ENCODE measurements at regions not wholly inside any gene's neighbourhood (a gene's known extent, or its start where the extent isn't known, plus 50 kb on each side); places are given as distances from the start of the nearest gene placed in this dataset.

DNA sequence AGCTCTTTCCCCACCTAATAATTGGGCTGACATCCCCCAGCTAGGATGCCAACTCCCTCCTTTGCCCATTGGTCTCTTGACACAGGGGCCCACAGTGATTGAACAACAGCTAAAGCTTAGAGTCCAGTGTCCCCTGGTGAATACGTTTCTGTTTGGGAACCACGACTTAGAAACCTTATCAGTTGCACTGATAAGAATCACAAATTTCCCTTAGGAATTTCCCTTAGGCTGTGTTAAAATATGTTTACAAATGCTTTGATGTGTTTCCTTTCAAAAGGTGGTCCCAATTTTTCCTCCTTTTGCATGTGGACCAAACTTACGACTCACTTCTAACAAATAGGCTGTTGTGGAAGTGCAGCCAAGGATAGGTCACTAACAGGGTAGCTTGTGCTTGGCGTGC lies 126.0 kb upstream of the INHBA start:
- DNase-seq = no peak
- no peak overlapping the region for H3K4me3 ChIP-seq (ENCODE audit: insufficient read depth, low read depth, low read length)
- no peaks in the 10 kb centered on the region for H3K27me3 ChIP-seq (ENCODE audit: control insufficient read depth, insufficient read depth, low read length)
- H3K36me3 ChIP-seq (replicated peaks; ENCODE audit: control insufficient read depth, insufficient read depth, low read length) = no peaks in the 10 kb centered on the region

DNA sequence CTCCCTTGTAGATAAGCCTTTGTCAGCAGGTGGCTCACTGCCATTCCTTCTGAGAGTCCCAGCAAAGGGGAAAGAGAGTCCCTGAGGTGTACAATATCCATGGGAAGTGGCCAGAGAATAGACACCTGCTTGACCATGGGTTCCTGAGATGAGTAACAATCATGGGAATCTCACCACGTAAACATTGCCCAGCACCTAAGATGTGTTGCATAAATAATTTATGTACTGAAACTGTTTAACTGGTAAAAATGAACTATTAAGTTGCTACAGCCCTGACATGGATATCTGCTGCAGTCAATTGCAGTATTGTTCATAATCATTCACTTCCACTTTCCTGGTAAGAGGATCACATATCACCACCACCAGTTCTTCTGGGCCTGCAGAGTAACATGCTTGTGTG lies 123.8 kb upstream of the INHBA start:
- DNase-seq = no peak
- no peak overlapping the region for H3K4me3 ChIP-seq (ENCODE audit: insufficient read depth, low read depth, low read length)
- no peaks in the 10 kb centered on the region for H3K27me3 ChIP-seq (ENCODE audit: control insufficient read depth, insufficient read depth, low read length)
- no peaks in the 10 kb centered on the region for H3K36me3 ChIP-seq (replicated peaks; ENCODE audit: control insufficient read depth, insufficient read depth, low read length)

DNA sequence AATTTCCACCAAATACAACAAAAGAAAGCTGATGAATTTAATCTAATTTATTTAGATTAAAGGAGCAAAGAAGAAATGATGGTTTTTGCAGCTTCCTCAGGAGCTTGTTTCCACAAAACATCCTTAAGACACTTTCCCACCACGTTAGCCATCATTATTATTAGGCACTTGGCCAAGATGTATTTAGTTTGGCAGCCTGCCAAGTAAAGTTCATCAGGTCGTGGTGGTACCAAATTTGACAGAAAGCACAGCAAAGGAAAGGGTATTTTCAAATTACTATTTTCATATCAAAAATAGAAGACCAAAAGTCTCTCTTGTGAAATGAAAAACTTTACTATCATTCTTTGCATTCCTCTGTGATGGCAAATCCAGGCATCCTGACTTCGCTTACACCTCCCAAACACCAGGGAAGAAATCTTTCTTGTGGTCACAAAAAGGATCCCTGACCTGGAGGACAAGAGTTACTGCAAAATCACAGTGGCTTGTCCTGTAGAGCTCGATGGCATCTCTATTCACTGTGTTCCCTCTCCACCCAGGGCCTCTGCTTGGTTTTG lies 123.1 kb upstream of the INHBA start:
- Histone ChIP-seq H3K36me3 (replicated peaks; ENCODE audit: control insufficient read depth, insufficient read depth, low read length) (no peaks in the 10 kb centered on the region), H3K27me3 (ENCODE audit: control insufficient read depth, insufficient read depth, low read length) (no peaks in the 10 kb centered on the region), H3K4me3 (ENCODE audit: insufficient read depth, low read depth, low read length) (no peak overlapping the region)
- no peak for DNase-seq

DNA sequence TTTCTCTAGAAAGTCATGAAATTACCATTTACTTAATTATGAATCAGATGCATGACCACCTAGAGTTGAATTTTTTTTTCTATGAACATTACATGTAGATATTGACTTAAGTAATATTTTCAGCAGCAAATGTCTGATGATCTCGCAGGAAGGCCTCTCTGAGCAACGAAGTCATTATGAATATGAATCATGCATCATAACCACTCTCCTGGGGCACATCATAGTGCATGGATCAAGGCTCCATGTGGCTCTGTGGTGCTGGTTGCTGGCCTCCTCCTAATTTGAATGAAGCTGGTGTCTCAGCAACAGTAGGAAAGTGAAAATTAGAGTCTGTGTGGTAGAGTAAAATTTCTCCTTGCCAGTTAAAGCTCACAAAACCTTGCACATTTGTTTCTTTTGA lies 121.4 kb upstream of the INHBA start:
- Histone ChIP-seq H3K27me3 (ENCODE audit: control insufficient read depth, insufficient read depth, low read length) (no peaks in the 10 kb centered on the region), H3K4me3 (ENCODE audit: insufficient read depth, low read depth, low read length) (no peak overlapping the region)

DNA sequence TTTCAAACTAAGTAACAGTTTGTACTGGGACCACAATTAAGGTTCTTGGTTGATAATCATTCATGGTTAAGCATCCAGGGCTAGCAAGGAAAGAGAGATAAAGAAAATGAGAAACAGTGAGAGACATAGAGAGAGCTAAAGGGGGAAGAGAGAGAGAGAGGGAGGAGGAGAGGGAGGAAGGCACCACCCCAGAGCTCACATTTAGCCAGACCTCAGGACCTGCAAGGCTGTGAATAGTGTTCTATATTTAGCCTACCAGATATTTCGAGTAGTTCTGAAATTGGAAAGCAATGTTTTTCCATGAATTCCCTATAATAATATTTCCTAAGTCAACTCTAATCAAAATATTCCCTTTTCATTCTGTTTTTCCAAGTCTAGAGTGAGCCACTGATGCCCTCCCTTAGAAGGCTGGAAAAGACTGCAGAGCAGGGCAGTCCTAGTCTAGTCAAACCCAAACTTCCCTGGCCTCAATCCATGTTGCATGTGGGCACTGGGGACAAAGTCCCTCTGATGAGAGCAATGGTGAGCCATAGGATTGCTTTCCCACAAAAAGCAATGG lies 119.4 kb upstream of the INHBA start:
- Histone ChIP-seq H3K36me3 (replicated peaks; ENCODE audit: control insufficient read depth, insufficient read depth, low read length) (no peaks in the 10 kb centered on the region), H3K4me3 (ENCODE audit: insufficient read depth, low read depth, low read length) (no peak overlapping the region), H3K27me3 (ENCODE audit: control insufficient read depth, insufficient read depth, low read length) (no peaks in the 10 kb centered on the region)
- no peak for DNase-seq

More for the DNA sequence above, 121.4 kb upstream of the INHBA start:
- no peak for DNase-seq
- no peaks in the 10 kb centered on the region for H3K36me3 ChIP-seq (replicated peaks; ENCODE audit: control insufficient read depth, insufficient read depth, low read length)

DNA sequence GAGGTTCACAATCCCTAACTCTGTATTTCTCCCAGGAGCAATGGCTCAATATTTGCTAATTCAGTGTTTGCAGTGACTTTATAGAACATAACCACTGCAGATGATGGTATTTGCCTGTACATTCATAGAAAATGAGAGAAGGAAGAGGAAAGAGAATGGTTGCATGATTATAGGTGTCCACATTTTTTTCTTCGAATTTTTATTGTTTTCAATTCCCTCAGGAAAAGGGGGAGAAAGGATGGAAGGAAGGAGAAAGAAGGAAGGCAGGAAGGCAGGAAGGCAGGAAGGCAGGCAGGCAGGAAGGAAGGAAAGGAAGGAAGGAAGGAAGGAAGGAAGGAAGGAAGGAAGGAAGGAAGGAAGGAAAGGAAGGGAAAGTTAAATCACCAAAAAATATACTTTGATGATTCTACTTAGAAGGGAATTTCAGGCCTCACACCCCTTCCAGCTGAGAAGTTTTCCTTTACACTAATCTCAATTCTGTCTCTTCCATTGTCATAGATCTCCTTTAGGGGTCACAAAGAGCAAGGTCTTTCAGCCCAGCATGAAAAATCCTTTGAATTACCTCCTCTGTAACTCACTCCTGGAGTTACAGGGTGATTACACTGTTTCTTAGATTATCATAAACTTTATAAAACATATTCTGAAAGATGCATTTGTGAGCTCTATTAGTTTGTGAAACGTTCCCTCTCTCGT lies 118.8 kb upstream of the INHBA start:
- no peaks in the 10 kb centered on the region for H3K27me3 ChIP-seq (ENCODE audit: control insufficient read depth, insufficient read depth, low read length)
- no peak for DNase-seq
- H3K4me3 ChIP-seq (ENCODE audit: insufficient read depth, low read depth, low read length) = no peak overlapping the region

DNA sequence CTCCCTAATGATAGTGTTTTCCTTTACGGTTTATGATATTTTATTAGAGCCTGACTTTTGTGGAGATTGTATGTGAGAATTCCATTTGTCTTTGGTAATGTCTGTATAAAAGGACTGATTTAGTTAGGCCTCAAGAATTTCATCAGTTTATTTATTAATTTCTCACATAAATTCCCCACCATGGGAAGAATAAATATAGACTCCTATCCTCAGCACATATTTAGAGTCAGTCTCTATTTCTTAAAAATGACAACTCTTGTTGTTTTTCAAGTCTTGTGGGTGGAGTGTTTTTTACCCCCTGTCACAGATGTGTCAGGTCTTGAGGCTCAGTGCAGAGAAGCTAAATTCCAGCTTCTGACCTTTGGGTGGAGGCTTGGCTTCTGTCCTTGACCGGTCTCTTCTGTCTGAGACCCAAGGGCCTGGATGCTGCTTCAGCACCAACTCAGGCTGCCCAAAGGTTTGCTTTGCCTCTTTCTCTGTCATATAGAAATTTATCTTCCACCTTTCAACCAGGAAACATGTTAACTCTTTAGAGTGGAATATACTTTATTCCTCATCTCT lies 117.3 kb upstream of the INHBA start:
- DNase-seq = no peak
- Histone ChIP-seq H3K4me3 (ENCODE audit: insufficient read depth, low read depth, low read length) (no peak overlapping the region), H3K27me3 (ENCODE audit: control insufficient read depth, insufficient read depth, low read length) (no peaks in the 10 kb centered on the region), H3K36me3 (replicated peaks; ENCODE audit: control insufficient read depth, insufficient read depth, low read length) (no peaks in the 10 kb centered on the region)

More for the DNA sequence above, 118.8 kb upstream of the INHBA start:
- no peaks in the 10 kb centered on the region for H3K36me3 ChIP-seq (replicated peaks; ENCODE audit: control insufficient read depth, insufficient read depth, low read length)

DNA sequence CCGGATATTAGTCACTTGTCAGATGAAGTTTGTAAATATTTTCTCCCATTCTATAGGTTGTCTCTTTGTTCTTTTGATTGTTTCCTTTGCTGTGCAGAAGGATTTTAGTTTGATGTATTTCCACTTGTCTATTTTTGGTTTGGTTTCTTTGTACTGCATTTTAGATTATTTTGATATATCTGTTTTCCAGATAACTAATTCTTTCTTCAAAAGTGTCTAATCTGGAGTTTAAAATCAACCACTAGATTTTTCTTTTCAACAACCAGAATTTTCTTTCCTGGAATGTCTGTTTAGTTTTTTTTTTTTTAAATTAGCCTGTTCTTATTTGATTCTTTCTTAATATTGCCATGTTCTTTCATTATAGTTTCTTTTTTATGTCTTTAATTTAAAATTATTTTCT lies 116.8 kb upstream of the INHBA start:
- no peaks in the 10 kb centered on the region for H3K27me3 ChIP-seq (ENCODE audit: control insufficient read depth, insufficient read depth, low read length)
- no peak overlapping the region for H3K4me3 ChIP-seq (ENCODE audit: insufficient read depth, low read depth, low read length)
- no peak for DNase-seq
- no peaks in the 10 kb centered on the region for H3K36me3 ChIP-seq (replicated peaks; ENCODE audit: control insufficient read depth, insufficient read depth, low read length)

DNA sequence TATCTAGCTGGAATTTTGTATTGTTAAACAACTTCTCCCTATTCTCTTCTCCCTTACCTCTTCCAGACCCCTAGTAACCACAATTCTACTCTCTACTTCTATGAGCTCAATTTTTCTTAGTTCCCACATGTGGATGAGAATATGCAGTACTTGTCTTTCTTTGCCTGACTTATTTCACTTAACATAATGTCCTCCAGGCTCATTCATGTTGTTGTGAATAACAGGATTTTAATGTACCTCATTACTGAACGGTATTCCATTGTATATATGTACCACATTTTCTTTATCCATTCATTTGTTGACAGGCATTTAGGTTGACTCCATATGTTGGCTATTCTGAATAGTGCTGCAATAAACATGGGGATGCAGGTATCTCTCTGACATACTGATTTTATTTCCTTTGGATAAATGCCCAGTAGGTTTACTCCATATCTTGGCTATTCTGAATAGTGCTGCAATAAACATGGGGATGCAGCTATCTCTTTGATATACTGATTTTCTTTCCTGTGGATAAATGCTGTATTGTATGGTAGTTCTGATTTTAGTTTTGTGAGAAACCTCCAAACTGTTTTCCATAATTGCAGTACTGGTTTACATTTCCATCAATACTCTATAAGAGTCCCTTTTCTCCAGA lies 116.0 kb upstream of the INHBA start:
- Histone ChIP-seq H3K36me3 (replicated peaks; ENCODE audit: control insufficient read depth, insufficient read depth, low read length) (no peaks in the 10 kb centered on the region), H3K4me3 (ENCODE audit: insufficient read depth, low read depth, low read length) (no peak overlapping the region), H3K27me3 (ENCODE audit: control insufficient read depth, insufficient read depth, low read length) (no peaks in the 10 kb centered on the region)
- DNase-seq = no peak

DNA sequence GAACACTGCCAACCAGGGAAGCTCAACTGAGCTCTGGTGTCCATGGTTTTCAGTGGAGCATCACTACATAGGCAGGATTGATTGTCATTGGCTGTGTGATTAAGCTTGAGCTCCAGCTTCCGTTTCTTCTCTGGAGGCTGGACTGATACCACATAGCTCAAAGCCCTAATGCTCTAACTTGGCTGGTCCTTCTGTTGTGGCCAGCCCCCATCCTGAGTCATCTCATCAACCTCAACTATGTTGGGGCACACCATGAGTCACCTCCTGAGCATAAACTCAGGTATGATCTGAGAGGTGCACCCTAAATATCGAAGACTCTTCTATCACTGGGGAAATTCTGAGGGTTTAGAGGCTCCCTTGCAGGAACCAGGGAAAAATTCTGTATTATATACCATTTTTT lies 114.5 kb upstream of the INHBA start:
- H3K36me3 ChIP-seq (replicated peaks; ENCODE audit: control insufficient read depth, insufficient read depth, low read length) = no peaks in the 10 kb centered on the region
- no peaks in the 10 kb centered on the region for H3K27me3 ChIP-seq (ENCODE audit: control insufficient read depth, insufficient read depth, low read length)
- no peak for DNase-seq
- no peak overlapping the region for H3K4me3 ChIP-seq (ENCODE audit: insufficient read depth, low read depth, low read length)

DNA sequence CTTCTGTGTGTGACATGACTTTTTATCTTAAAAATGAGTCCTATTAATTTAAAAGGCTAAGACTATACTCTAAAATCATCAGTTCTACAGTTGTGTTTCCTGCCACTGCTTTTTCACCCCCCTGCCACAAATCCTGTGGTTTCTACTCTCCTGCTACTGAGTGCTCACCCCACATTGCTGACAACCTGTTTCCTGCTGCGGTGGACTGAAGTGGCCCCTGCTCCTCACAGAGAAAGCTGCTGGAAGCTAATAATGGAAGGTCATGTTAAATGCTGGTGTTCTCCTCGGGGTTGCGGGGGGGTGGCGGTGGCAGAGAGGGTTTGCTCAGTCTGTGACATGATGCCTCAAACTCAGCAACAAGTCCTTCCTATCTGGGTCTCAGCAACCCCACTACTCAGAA lies 113.2 kb upstream of the INHBA start:
- Histone ChIP-seq H3K27me3 (ENCODE audit: control insufficient read depth, insufficient read depth, low read length) (no peaks in the 10 kb centered on the region), H3K4me3 (ENCODE audit: insufficient read depth, low read depth, low read length) (no peak overlapping the region), H3K36me3 (replicated peaks; ENCODE audit: control insufficient read depth, insufficient read depth, low read length) (no peaks in the 10 kb centered on the region)
- no peak for DNase-seq

DNA sequence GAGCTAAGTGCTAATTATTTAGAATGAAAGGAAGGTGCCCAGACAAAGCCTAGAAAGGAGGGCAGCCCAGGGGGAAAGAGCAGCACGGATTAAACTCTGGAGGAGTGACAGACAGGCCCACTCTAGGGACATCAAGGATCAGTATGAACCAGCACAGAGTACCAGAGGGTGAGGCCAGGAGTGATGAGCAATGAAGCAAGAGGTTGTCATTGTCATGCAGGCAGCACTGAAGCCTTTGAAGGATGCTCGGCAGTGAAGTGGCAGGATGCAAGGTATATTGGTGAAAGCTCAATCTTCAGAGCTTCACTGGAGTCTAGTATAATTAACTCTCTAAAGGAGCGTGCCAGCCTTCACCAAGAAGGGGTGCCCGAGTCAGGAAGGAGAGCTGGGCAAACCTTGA lies 112.0 kb upstream of the INHBA start:
- no peak for DNase-seq
- no peaks in the 10 kb centered on the region for H3K36me3 ChIP-seq (replicated peaks; ENCODE audit: control insufficient read depth, insufficient read depth, low read length)
- no peaks in the 10 kb centered on the region for H3K27me3 ChIP-seq (ENCODE audit: control insufficient read depth, insufficient read depth, low read length)
- no peak overlapping the region for H3K4me3 ChIP-seq (ENCODE audit: insufficient read depth, low read depth, low read length)

DNA sequence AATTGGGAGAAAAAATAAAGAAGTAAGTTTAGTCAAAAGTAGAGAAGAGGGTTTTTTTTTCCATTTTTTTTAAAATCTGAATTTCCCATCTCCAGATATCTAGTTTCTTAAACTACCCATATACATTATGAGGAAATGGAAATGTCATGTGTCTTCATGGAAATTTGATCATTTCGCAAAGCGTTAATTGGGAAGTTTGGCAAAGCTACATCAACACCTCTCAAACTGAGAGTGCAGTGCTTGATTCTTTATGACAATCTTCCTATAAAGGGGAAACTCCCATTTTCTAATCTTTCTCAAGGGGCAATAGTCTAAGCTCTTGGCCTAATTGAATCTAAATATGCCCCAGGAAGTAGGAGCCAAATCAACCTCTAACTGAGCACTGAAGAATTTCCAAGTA lies 110.4 kb upstream of the INHBA start:
- DNase-seq = no peak
- H3K4me3 ChIP-seq (ENCODE audit: insufficient read depth, low read depth, low read length) = no peak overlapping the region
- no peaks in the 10 kb centered on the region for H3K27me3 ChIP-seq (ENCODE audit: control insufficient read depth, insufficient read depth, low read length)
- H3K36me3 ChIP-seq (replicated peaks; ENCODE audit: control insufficient read depth, insufficient read depth, low read length) = no peaks in the 10 kb centered on the region

DNA sequence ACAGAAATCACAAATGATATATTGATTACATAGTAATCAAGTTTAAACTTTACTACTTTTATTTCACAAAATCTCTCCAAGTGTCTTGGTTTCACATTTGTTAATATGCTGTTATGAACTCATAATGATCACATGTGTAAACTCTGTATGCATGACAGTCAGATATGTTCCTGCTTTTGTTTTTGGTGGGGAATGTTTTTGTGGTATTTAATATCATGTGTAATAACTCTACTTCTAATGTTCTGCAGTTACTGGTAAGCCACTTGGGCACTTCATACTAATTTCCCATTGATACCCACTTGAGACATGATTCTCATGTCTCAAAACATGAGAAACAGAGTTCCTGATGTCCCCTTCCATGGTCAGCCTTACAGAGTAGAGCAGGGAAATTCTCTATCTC lies 109.1 kb upstream of the INHBA start:
- DNase-seq = no peak
- H3K36me3 ChIP-seq (replicated peaks; ENCODE audit: control insufficient read depth, insufficient read depth, low read length) = no peaks in the 10 kb centered on the region
- no peak overlapping the region for H3K4me3 ChIP-seq (ENCODE audit: insufficient read depth, low read depth, low read length)
- no peaks in the 10 kb centered on the region for H3K27me3 ChIP-seq (ENCODE audit: control insufficient read depth, insufficient read depth, low read length)
